ENCODE measurements at regions not wholly inside any gene's neighbourhood (a gene's known extent, or its start where the extent isn't known, plus 50 kb on each side); places are given as distances from the start of the nearest gene placed in this dataset.
"Not testable (repeated sequence)": the region's sequence is repeated elsewhere in the genome, so short reads cannot be mapped to it uniquely, and the experiment has no call there.

DNA sequence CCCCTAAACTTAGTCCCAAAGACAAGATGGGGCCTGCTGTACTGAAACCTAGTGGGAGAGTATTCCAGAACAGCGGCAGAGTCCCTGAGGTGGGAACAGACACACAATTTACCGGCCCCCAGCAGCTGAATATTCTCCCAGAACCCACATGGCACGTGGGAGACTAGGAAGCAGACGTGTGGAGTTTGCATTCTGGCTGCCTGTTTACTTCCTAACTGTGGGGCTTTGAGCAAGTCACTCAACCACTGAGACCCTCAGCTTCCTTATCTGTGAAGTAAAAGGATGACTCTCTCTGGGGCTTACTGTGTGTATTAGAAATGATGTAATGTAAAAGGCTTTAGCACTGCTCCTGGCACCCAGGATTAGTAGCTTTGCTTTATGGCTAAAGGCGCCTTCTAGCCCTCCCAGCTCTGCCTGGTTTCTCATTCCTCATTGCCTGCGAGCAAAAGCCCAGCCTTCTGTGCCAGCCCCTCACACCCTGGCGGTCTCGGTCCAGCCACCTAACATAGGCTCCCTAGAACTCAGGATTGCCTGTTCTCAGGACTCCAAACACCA, 353.1 kb downstream of the CDC5L start:
- no peaks in the 10 kb centered on the region for H3K4me1 ChIP-seq (ENCODE audit: insufficient read depth, low read length, severe bottlenecking)
- no peak overlapping the region for H2AFZ ChIP-seq (ENCODE audit: low read length)
- no peaks in the 10 kb centered on the region for H3F3A ChIP-seq (ENCODE audit: insufficient read depth, low read length)
- no peaks in the 10 kb centered on the region for H3K36me3 ChIP-seq (ENCODE audit: insufficient read depth, low read length)
- no peak overlapping the region for H3K27ac ChIP-seq (ENCODE audit: low read depth, low read length, poor library complexity, severe bottlenecking)
- no peak for TF ChIP-seq EZH2 (IDR thresholded peaks at IDR 0.05; ENCODE audit: borderline replicate concordance, low read length)
- TF ChIP-seq, protein P1, sequence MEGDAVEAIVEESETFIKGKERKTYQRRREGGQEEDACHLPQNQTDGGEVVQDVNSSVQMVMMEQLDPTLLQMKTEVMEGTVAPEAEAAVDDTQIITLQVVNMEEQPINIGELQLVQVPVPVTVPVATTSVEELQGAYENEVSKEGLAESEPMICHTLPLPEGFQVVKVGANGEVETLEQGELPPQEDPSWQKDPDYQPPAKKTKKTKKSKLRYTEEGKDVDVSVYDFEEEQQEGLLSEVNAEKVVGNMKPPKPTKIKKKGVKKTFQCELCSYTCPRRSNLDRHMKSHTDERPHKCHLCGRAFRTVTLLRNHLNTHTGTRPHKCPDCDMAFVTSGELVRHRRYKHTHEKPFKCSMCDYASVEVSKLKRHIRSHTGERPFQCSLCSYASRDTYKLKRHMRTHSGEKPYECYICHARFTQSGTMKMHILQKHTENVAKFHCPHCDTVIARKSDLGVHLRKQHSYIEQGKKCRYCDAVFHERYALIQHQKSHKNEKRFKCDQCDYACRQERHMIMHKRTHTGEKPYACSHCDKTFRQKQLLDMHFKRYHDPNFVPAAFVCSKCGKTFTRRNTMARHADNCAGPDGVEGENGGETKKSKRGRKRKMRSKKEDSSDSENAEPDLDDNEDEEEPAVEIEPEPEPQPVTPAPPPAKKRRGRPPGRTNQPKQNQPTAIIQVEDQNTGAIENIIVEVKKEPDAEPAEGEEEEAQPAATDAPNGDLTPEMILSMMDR (IDR thresholded peaks at IDR 0.05; ENCODE audit: low read length), result no peak
- no peaks in the 10 kb centered on the region for H3K9me3 ChIP-seq (ENCODE audit: low read length)
- no peaks in the 10 kb centered on the region for H3K27me3 ChIP-seq (ENCODE audit: insufficient read depth, low read length)
- no peaks in the 10 kb centered on the region for H3K79me2 ChIP-seq (ENCODE audit: insufficient read depth, low read length)
- H3K9ac ChIP-seq (ENCODE audit: low read length), result no peak overlapping the region
- no peak overlapping the region for H3K4me2 ChIP-seq (ENCODE audit: low read length)
- H3K4me3 ChIP-seq (ENCODE audit: low read depth, low read length, poor library complexity, severe bottlenecking), result no peak overlapping the region
- no peaks in the 10 kb centered on the region for H3K9me2 ChIP-seq (ENCODE audit: low read depth, low read length)
- no peaks in the 10 kb centered on the region for H4K20me1 ChIP-seq (ENCODE audit: insufficient read depth, low read length)

DNA sequence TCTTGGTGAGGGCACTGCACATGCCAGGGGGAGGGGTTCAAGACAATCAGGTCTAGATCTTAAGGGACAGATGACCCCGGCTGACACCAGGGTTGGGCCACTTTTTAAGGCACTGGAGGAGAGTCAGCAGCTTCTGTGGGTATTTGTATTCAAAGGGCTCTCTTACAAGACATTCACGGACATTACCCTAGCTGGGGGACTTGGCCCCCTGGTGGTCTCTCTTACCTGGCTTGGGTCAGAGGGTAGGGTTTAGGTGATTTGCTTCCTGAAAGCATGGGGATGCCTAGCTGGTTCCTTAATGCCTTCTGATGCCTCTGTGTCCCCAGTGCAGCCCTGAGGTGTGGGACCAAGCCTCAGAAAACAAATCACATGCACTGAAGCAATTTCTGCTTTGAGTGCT, 354.7 kb downstream of the CDC5L start:
- no peak for TF ChIP-seq EZH2 (IDR thresholded peaks at IDR 0.05; ENCODE audit: borderline replicate concordance, low read length)
- TF ChIP-seq, protein P1 (IDR thresholded peaks at IDR 0.05; ENCODE audit: low read length), result no peak
- Histone ChIP-seq H3F3A (ENCODE audit: insufficient read depth, low read length) (no peaks in the 10 kb centered on the region), H3K4me2 (ENCODE audit: low read length) (no peak overlapping the region), H3K27me3 (ENCODE audit: insufficient read depth, low read length) (no peaks in the 10 kb centered on the region), H4K20me1 (ENCODE audit: insufficient read depth, low read length) (no peaks in the 10 kb centered on the region), H3K36me3 (ENCODE audit: insufficient read depth, low read length) (no peaks in the 10 kb centered on the region), H3K9ac (ENCODE audit: low read length) (no peak overlapping the region), H3K9me3 (ENCODE audit: low read length) (no peaks in the 10 kb centered on the region), H3K4me1 (ENCODE audit: insufficient read depth, low read length, severe bottlenecking) (no peaks in the 10 kb centered on the region), H3K4me3 (ENCODE audit: low read depth, low read length, poor library complexity, severe bottlenecking) (no peak overlapping the region), H3K9me2 (ENCODE audit: low read depth, low read length) (no peaks in the 10 kb centered on the region), H3K79me2 (ENCODE audit: insufficient read depth, low read length) (no peaks in the 10 kb centered on the region), H3K27ac (ENCODE audit: low read depth, low read length, poor library complexity, severe bottlenecking) (no peak overlapping the region), H2AFZ (ENCODE audit: low read length) (no peak overlapping the region)

DNA sequence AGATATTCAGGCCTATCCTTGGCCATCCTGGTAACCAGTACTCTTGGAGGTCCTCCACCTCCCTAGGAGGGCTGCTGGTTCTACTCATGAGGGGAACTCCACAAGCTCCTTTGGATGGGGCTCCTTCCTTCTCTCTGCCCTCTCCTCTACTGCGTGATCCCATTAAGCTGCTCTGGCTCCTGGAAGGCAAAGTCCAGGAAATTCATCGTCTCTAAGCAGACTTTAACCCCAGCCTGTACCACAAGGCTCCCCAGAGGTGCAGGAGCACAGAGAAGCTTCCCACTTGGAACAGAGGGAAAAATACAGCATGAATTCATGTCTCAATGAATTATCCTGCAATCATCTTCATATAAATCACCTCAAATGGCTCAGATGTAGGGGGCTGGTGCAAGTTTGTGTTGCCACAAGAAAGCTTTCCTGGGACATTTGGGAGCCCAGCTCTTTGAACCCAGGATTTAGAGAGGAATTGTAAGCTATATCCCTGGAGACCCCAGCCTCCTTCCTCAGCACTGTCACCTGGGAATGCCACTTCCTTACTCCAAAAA, 355.4 kb downstream of the CDC5L start:
- H3K9me3 ChIP-seq (ENCODE audit: low read length), result no peaks in the 10 kb centered on the region
- H3K27ac ChIP-seq (ENCODE audit: low read depth, low read length, poor library complexity, severe bottlenecking), result no peak overlapping the region
- no peak overlapping the region for H3K9ac ChIP-seq (ENCODE audit: low read length)
- no peak overlapping the region for H3K4me2 ChIP-seq (ENCODE audit: low read length)
- TF ChIP-seq, protein P1 (IDR thresholded peaks at IDR 0.05; ENCODE audit: low read length), result no peak
- TF ChIP-seq EZH2 (IDR thresholded peaks at IDR 0.05; ENCODE audit: borderline replicate concordance, low read length), result no peak
- no peaks in the 10 kb centered on the region for H3F3A ChIP-seq (ENCODE audit: insufficient read depth, low read length)
- no peak overlapping the region for H3K4me3 ChIP-seq (ENCODE audit: low read depth, low read length, poor library complexity, severe bottlenecking)
- H3K9me2 ChIP-seq (ENCODE audit: low read depth, low read length), result no peaks in the 10 kb centered on the region
- no peaks in the 10 kb centered on the region for H3K27me3 ChIP-seq (ENCODE audit: insufficient read depth, low read length)
- H2AFZ ChIP-seq (ENCODE audit: low read length), result no peak overlapping the region
- no peaks in the 10 kb centered on the region for H3K36me3 ChIP-seq (ENCODE audit: insufficient read depth, low read length)
- H3K4me1 ChIP-seq (ENCODE audit: insufficient read depth, low read length, severe bottlenecking), result no peaks in the 10 kb centered on the region
- no peaks in the 10 kb centered on the region for H3K79me2 ChIP-seq (ENCODE audit: insufficient read depth, low read length)
- no peaks in the 10 kb centered on the region for H4K20me1 ChIP-seq (ENCODE audit: insufficient read depth, low read length)

DNA sequence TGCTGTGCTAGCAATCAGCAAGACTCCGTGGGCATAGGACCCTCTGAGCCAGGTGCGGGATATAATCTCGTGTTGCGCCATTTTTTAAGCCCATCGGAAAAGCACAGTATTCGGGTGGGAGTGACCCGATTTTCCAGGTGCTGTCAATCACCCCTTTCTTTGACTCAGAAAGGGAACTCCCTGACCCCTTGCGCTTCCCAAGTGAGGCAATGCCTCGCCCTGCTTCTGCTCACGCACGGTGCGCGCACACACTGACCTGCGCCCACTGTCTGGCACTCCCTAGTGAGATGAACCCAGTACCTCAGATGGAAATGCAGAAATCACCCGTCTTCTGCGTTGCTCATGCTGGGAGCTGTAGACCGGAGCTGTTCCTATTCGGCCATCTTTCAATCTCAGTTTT, 372.6 kb downstream of the CDC5L start:
- not testable (repeated sequence) for H3F3A ChIP-seq (ENCODE audit: insufficient read depth, low read length); H3K9ac ChIP-seq (ENCODE audit: low read length); H3K79me2 ChIP-seq (ENCODE audit: insufficient read depth, low read length); H2AFZ ChIP-seq (ENCODE audit: low read length); H3K36me3 ChIP-seq (ENCODE audit: insufficient read depth, low read length); H3K4me2 ChIP-seq (ENCODE audit: low read length); H3K4me1 ChIP-seq (ENCODE audit: insufficient read depth, low read length, severe bottlenecking); H3K9me3 ChIP-seq (ENCODE audit: low read length); H3K27me3 ChIP-seq (ENCODE audit: insufficient read depth, low read length); H4K20me1 ChIP-seq (ENCODE audit: insufficient read depth, low read length); H3K27ac ChIP-seq (ENCODE audit: low read depth, low read length, poor library complexity, severe bottlenecking); H3K9me2 ChIP-seq (ENCODE audit: low read depth, low read length); H3K4me3 ChIP-seq (ENCODE audit: low read depth, low read length, poor library complexity, severe bottlenecking)

All from OCI-LY1 (cell line).